GM23338 (cell line): ENCODE measurements at regions not wholly inside any gene's neighbourhood (a gene's known extent, or its start where the extent isn't known, plus 50 kb on each side); places are given as distances from the start of the nearest gene placed in this dataset.

ENCODE experiments used
- ATAC-seq: fragments of 200-7000 bp; cut with Tn5 transposase; 3 replicates; pipeline ENCODE4 v1.9.1; 2020
- DNase-seq: peaks from one replicate; pipeline ENCODE4 v3.0.0-alpha.2; 2015; ENCODE audit warnings: low spot score
- H2AFZ ChIP-seq: fragments of 200-600 bp; sonication (generic); 2 replicates; pipeline ENCODE4 v1.8.0; 2016; ENCODE audit warnings: antibody characterized with exemption, mild to moderate bottlenecking, moderate library complexity
- H3F3A ChIP-seq: fragments of 200-600 bp; sonication (generic); replicated peaks from 2 replicates; pipeline ENCODE4 v1.8.0; 2017; ENCODE audit warnings: antibody characterized with exemption, mixed run types, low read depth
- H3K27ac ChIP-seq: fragments of 200-600 bp; sonication (generic); 2 replicates; pipeline ENCODE4 v1.6.1; 2016; ENCODE audit warnings: low read depth
- H3K27me3 ChIP-seq: fragments of 200-600 bp; sonication (generic); 2 replicates; pipeline ENCODE4 v1.8.0; 2016; ENCODE audit warnings: mild to moderate bottlenecking, mixed run types, moderate library complexity; ENCODE audit not compliant: insufficient read depth
- H3K36me3 ChIP-seq: fragments of 200-600 bp; sonication (generic); 2 replicates; pipeline ENCODE4 v1.8.0; 2016; ENCODE audit warnings: mild to moderate bottlenecking; ENCODE audit not compliant: insufficient read depth
- H3K4me1 ChIP-seq: fragments of 200-600 bp; sonication (generic); 2 replicates; pipeline ENCODE4 v1.8.0; 2016; ENCODE audit warnings: mild to moderate bottlenecking, moderate library complexity; ENCODE audit not compliant: insufficient read depth
- H3K4me2 ChIP-seq: fragments of 200-600 bp; sonication (generic); 2 replicates; pipeline ENCODE4 v1.7.1; 2017; ENCODE audit warnings: mixed run types
- H3K4me3 ChIP-seq: fragments of 200-600 bp; sonication (generic); 2 replicates; pipeline ENCODE4 v1.6.1; 2016; ENCODE audit warnings: mixed run types
- H3K79me2 ChIP-seq: fragments of 200-600 bp; sonication (generic); replicated peaks from 2 replicates; pipeline ENCODE4 v1.8.0; 2017; ENCODE audit warnings: mild to moderate bottlenecking; ENCODE audit not compliant: insufficient read depth
- H3K9me2 ChIP-seq: fragments of 200-600 bp; sonication (generic); 2 replicates; pipeline ENCODE4 v1.8.0; 2017; ENCODE audit not compliant: insufficient read depth
- H4K20me1 ChIP-seq: fragments of 200-600 bp; sonication (generic); replicated peaks from 2 replicates; pipeline ENCODE4 v1.8.0; 2017; ENCODE audit warnings: mild to moderate bottlenecking; ENCODE audit not compliant: insufficient read depth
- H3K27ac Mint-ChIP-seq: 2 replicates; pipeline ENCODE4 v1.8.0; 2020; ENCODE audit warnings: inconsistent platforms, mild to moderate bottlenecking, moderate library complexity, mixed read lengths
- H3K27me3 Mint-ChIP-seq: 3 replicates; pipeline ENCODE4 v1.8.0; 2022; ENCODE audit warnings: low read depth, mild to moderate bottlenecking, moderate library complexity, mixed read lengths, inconsistent platforms; ENCODE audit not compliant: insufficient read depth, poor library complexity
- H3K36me3 Mint-ChIP-seq: 3 replicates; pipeline ENCODE4 v1.8.0; 2021; ENCODE audit warnings: low read depth, mild to moderate bottlenecking, inconsistent platforms, moderate library complexity, mixed read lengths
- H3K4me1 Mint-ChIP-seq: 3 replicates; pipeline ENCODE4 v1.8.0; 2020; ENCODE audit warnings: mild to moderate bottlenecking, inconsistent platforms, mixed read lengths
- H3K4me3 Mint-ChIP-seq: 3 replicates; pipeline ENCODE4 v1.8.0; 2021; ENCODE audit warnings: moderate library complexity, mild to moderate bottlenecking, inconsistent platforms, mixed read lengths
- H3K9me3 Mint-ChIP-seq: 3 replicates; pipeline ENCODE4 v1.8.0; 2020; ENCODE audit warnings: moderate library complexity, mild to moderate bottlenecking, inconsistent platforms, mixed read lengths
- CREB1 ChIP-seq: fragments of 250-450 bp; sonication (Bioruptor Pico); IDR thresholded peaks from 2 replicates; pipeline ENCODE4 v1.5.0; 2020; ENCODE audit warnings: low read depth, mild to moderate bottlenecking, moderate library complexity
- EZH2 ChIP-seq: fragments of 200-600 bp; sonication (generic); IDR thresholded peaks from one replicate; pipeline ENCODE4 v1.8.0; 2017; ENCODE audit warnings: antibody characterized with exemption, mild to moderate bottlenecking, low read depth; ENCODE audit not compliant: unreplicated experiment
- EZH2phosphoT487 ChIP-seq: fragments of 200-600 bp; sonication (generic); IDR thresholded peaks from one replicate; pipeline ENCODE4 v1.8.1; 2018; ENCODE audit warnings: antibody characterized with exemption; ENCODE audit not compliant: unreplicated experiment
- JUNB ChIP-seq: IDR thresholded peaks from one replicate; pipeline ENCODE4 v1.6.1; 2016; ENCODE audit warnings: antibody characterized with exemption; ENCODE audit not compliant: unreplicated experiment
- POLR2AphosphoS5 ChIP-seq: IDR thresholded peaks from 2 replicates; pipeline ENCODE4 v1.6.1; 2016; ENCODE audit warnings: antibody characterized with exemption, low read depth
- STAT1 ChIP-seq: IDR thresholded peaks from one replicate; pipeline ENCODE4 v1.6.1; 2016; ENCODE audit warnings: antibody characterized with exemption; ENCODE audit not compliant: unreplicated experiment
- ZNF331 ChIP-seq: fragments of 250-450 bp; sonication (Bioruptor Pico); IDR thresholded peaks from 2 replicates; pipeline ENCODE4 v1.5.0; 2020; ENCODE audit warnings: low read depth, mild to moderate bottlenecking, moderate library complexity
- TF ChIP-seq, protein P1 (sequence below), 2 experiments: fragments of 200-600 bp in 1 of 2; sonication (generic) in 1 of 2; conservative IDR thresholded peaks; 2 replicates each; pipeline versions ENCODE4 v1.5.1 to v1.6.1; 2016 to 2017; ENCODE audit warnings: antibody characterized with exemption in 2 of 2, low read depth in 2 of 2, mild to moderate bottlenecking in 2 of 2, moderate library complexity in 1 of 2
- TF ChIP-seq, protein P2 (sequence below): fragments of 250-450 bp; sonication (Bioruptor Pico); IDR thresholded peaks from 2 replicates; pipeline ENCODE4 v1.5.0; 2020; ENCODE audit warnings: mild to moderate bottlenecking, moderate library complexity

DNA sequence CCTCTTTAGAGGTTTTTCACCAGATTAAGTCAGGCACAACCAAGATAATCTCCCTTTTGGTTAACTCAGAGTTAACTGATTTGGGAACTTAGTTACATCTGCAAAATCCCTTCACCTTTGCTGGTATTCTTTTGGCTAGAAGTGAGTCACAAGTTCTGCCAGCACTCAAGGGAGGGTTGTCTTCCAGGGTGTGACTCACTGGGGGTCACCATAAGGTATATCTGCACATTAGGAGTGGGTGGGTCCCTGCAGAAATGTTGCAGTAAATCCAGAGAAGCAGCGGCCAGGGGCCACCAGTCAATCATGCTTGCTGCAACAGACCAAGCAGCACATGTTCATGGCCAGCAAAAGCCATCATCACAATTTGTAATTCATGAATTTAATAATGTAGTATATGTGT lies 59.8 kb upstream of the MAML3 start (continued):
- TF ChIP-seq, protein P1, sequence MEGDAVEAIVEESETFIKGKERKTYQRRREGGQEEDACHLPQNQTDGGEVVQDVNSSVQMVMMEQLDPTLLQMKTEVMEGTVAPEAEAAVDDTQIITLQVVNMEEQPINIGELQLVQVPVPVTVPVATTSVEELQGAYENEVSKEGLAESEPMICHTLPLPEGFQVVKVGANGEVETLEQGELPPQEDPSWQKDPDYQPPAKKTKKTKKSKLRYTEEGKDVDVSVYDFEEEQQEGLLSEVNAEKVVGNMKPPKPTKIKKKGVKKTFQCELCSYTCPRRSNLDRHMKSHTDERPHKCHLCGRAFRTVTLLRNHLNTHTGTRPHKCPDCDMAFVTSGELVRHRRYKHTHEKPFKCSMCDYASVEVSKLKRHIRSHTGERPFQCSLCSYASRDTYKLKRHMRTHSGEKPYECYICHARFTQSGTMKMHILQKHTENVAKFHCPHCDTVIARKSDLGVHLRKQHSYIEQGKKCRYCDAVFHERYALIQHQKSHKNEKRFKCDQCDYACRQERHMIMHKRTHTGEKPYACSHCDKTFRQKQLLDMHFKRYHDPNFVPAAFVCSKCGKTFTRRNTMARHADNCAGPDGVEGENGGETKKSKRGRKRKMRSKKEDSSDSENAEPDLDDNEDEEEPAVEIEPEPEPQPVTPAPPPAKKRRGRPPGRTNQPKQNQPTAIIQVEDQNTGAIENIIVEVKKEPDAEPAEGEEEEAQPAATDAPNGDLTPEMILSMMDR (conservative IDR thresholded peaks at IDR 0.05; ENCODE audit: low read depth in 2 of 2) = no peak
- TF ChIP-seq EZH2phosphoT487 (no peak), JUNB (no peak), ZNF331 (CRISPR knock-in tag) (no peak)
- TF ChIP-seq, protein P2, sequence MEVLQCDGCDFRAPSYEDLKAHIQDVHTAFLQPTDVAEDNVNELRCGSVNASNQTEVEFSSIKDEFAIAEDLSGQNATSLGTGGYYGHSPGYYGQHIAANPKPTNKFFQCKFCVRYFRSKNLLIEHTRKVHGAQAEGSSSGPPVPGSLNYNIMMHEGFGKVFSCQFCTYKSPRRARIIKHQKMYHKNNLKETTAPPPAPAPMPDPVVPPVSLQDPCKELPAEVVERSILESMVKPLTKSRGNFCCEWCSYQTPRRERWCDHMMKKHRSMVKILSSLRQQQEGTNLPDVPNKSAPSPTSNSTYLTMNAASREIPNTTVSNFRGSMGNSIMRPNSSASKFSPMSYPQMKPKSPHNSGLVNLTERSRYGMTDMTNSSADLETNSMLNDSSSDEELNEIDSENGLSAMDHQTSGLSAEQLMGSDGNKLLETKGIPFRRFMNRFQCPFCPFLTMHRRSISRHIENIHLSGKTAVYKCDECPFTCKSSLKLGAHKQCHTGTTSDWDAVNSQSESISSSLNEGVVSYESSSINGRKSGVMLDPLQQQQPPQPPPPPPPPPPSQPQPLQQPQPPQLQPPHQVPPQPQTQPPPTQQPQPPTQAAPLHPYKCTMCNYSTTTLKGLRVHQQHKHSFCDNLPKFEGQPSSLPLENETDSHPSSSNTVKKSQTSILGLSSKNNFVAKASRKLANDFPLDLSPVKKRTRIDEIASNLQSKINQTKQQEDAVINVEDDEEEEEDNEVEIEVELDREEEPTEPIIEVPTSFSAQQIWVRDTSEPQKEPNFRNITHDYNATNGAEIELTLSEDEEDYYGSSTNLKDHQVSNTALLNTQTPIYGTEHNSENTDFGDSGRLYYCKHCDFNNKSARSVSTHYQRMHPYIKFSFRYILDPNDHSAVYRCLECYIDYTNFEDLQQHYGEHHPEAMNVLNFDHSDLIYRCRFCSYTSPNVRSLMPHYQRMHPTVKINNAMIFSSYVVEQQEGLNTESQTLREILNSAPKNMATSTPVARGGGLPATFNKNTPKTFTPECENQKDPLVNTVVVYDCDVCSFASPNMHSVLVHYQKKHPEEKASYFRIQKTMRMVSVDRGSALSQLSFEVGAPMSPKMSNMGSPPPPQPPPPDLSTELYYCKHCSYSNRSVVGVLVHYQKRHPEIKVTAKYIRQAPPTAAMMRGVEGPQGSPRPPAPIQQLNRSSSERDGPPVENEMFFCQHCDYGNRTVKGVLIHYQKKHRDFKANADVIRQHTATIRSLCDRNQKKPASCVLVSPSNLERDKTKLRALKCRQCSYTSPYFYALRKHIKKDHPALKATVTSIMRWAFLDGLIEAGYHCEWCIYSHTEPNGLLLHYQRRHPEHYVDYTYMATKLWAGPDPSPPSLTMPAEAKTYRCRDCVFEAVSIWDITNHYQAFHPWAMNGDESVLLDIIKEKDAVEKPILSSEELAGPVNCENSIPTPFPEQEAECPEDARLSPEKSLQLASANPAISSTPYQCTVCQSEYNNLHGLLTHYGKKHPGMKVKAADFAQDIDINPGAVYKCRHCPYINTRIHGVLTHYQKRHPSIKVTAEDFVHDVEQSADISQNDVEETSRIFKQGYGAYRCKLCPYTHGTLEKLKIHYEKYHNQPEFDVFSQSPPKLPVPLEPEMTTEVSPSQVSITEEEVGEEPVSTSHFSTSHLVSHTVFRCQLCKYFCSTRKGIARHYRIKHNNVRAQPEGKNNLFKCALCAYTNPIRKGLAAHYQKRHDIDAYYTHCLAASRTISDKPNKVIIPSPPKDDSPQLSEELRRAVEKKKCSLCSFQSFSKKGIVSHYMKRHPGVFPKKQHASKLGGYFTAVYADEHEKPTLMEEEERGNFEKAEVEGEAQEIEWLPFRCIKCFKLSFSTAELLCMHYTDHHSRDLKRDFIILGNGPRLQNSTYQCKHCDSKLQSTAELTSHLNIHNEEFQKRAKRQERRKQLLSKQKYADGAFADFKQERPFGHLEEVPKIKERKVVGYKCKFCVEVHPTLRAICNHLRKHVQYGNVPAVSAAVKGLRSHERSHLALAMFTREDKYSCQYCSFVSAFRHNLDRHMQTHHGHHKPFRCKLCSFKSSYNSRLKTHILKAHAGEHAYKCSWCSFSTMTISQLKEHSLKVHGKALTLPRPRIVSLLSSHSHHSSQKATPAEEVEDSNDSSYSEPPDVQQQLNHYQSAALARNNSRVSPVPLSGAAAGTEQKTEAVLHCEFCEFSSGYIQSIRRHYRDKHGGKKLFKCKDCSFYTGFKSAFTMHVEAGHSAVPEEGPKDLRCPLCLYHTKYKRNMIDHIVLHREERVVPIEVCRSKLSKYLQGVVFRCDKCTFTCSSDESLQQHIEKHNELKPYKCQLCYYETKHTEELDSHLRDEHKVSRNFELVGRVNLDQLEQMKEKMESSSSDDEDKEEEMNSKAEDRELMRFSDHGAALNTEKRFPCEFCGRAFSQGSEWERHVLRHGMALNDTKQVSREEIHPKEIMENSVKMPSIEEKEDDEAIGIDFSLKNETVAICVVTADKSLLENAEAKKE (CRISPR knock-in tag) = no peak

DNA sequence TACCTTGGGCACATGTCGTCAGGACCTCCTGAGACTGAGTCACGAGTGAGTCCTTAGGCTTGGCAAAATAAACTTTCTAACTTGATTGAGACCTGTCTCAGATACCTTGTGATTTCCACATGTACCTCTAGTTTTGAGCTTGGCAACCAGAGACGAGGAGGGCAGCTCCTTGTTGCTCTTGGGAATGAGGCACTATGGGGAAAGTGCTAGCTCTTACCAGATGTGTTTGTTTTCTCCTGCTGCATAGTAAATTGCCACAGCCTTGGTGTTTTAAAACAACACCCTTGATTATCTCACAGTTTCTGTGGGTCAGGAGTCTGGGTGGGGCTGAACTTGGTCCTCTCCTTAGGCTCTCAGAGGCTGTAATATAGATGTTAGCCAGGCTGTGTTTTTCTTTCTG lies 59.1 kb upstream of the MAML3 start:
- H3K36me3 ChIP-seq = no peaks in the 10 kb centered on the region
- no peak overlapping the region for H3K27ac ChIP-seq
- peaks cover 14% of the 10 kb centered on the region; the same call in 1 of the 2 replicates for H3K9me2 ChIP-seq
- Mint-ChIP-seq H3K4me3 (no peak overlapping the region), H3K27me3 (peaks cover 4% of the 10 kb centered on the region), H3K27ac (no peak overlapping the region), H3K4me1 (peaks cover 18% of the 10 kb centered on the region), H3K36me3 (no peaks in the 10 kb centered on the region), H3K9me3 (no peaks in the 10 kb centered on the region; the same call in 2 of the 3 replicates)
- DNase-seq (no peak), ATAC-seq (no peak)
- H4K20me1 ChIP-seq = no peaks in the 10 kb centered on the region
- peaks cover 20% of the 10 kb centered on the region for H3K4me1 ChIP-seq
- peak overlapping the region; percentile 38; the same call in 1 of the 2 replicates for H2AFZ ChIP-seq
- H3K79me2 ChIP-seq = no peaks in the 10 kb centered on the region
- H3K4me3 ChIP-seq = no peak overlapping the region
- no peaks in the 10 kb centered on the region for H3F3A ChIP-seq
- H3K27me3 ChIP-seq = no peaks in the 10 kb centered on the region
- H3K4me2 ChIP-seq = no peak overlapping the region
- TF ChIP-seq, protein P2 (CRISPR knock-in tag) = no peak
- no peak for TF ChIP-seq EZH2
- no peak for TF ChIP-seq CREB1
- no peak for TF ChIP-seq STAT1
- no peak for TF ChIP-seq POLR2AphosphoS5
